ENCODE measurements at regions not wholly inside any gene's neighbourhood (a gene's known extent, or its start where the extent isn't known, plus 50 kb on each side); places are given as distances from the start of the nearest gene placed in this dataset.

GRCh38 chr15:52872036-52872818 is 82.1 kb upstream of the ONECUT1 start:
- DNase-seq (ENCODE audit: low read depth) = no peak
- no peak overlapping the region for H3K4me3 ChIP-seq (replicated peaks; ENCODE audit: low read depth, low read length)
- TF ChIP-seq CTCF (IDR thresholded peaks at IDR 0.05; ENCODE audit: low read length, missing control alignments) = no peak

GRCh38 chr15:52870015-52870414 is 79.9 kb upstream of the ONECUT1 start:
- no peak for TF ChIP-seq CTCF (IDR thresholded peaks at IDR 0.05; ENCODE audit: low read length, missing control alignments)
- no peak for DNase-seq (ENCODE audit: low read depth)
- no peak overlapping the region for H3K4me3 ChIP-seq (replicated peaks; ENCODE audit: low read depth, low read length)

GRCh38 chr15:52866698-52867097 is 76.6 kb upstream of the ONECUT1 start:
- DNase-seq (ENCODE audit: low read depth) = no peak
- no peak for TF ChIP-seq CTCF (IDR thresholded peaks at IDR 0.05; ENCODE audit: low read length, missing control alignments)
- H3K4me3 ChIP-seq (replicated peaks; ENCODE audit: low read depth, low read length) = no peak overlapping the region

GRCh38 chr15:52862677-52863076 is 72.5 kb upstream of the ONECUT1 start:
- H3K4me3 ChIP-seq (replicated peaks; ENCODE audit: low read depth, low read length) = no peak overlapping the region
- DNase-seq (ENCODE audit: low read depth) = no peak
- TF ChIP-seq CTCF (IDR thresholded peaks at IDR 0.05; ENCODE audit: low read length, missing control alignments) = no peak

- TF ChIP-seq CTCF (IDR thresholded peaks at IDR 0.05; ENCODE audit: low read length, missing control alignments) = no peak
- no peak for DNase-seq (ENCODE audit: low read depth)
- no peak overlapping the region for H3K4me3 ChIP-seq (replicated peaks; ENCODE audit: low read depth, low read length)
These were observed 68.6 kb upstream of the ONECUT1 start for GRCh38 chr15:52858782-52859176.

- DNase-seq (ENCODE audit: low read depth) = no peak
These were observed 68.0 kb upstream of the ONECUT1 start for GRCh38 chr15:52857937-52858781.

More at GRCh38 chr15:52857937-52858781, 68.0 kb upstream of the ONECUT1 start:
- no peak for TF ChIP-seq CTCF (IDR thresholded peaks at IDR 0.05; ENCODE audit: low read length, missing control alignments)
- H3K4me3 ChIP-seq (replicated peaks; ENCODE audit: low read depth, low read length) = no peak overlapping the region

Data from fibroblast of pulmonary artery (primary cell).